ENCODE measurements at regions not wholly inside any gene's neighbourhood (a gene's known extent, or its start where the extent isn't known, plus 50 kb on each side); places are given as distances from the start of the nearest gene placed in this dataset.
"Not testable (repeated sequence)": the region's sequence is repeated elsewhere in the genome, so short reads cannot be mapped to it uniquely, and the experiment has no call there.

GRCh38 chr5:108521841-108522506, 140.1 kb upstream of the FBXL17 start:
- Mint-ChIP-seq H3K36me3 (peaks cover 0 to 6% of the 10 kb centered on the region in 2 donors), H3K27me3 (peaks cover 0 to 5% of the 10 kb centered on the region in 2 donors), H3K9me3 (peaks cover 6% of the 10 kb centered on the region in 2 donors), H3K4me1 (peaks cover 13 to 24% of the 10 kb centered on the region in 2 donors), H3K27ac (no peak overlapping the region), H3K4me3 (no peak overlapping the region)
- DNase-seq (no peak), ATAC-seq (replicated peaks) (peak; percentile 63 to 69)

- peaks cover 1 to 3% of the 10 kb centered on the region in 2 donors for H3K9me3 Mint-ChIP-seq
- no peaks in the 10 kb centered on the region for H3K27me3 Mint-ChIP-seq
- peaks cover 13 to 24% of the 10 kb centered on the region in 2 donors for H3K4me1 Mint-ChIP-seq
- ATAC-seq (replicated peaks) (peak; percentile 85 to 90), DNase-seq (no peak)
- peaks cover 0 to under 1% of the 10 kb centered on the region in 2 donors for H3K36me3 Mint-ChIP-seq
- H3K4me3 Mint-ChIP-seq, result peak overlapping the region in 1 of 2 donors; percentile 5
- H3K27ac Mint-ChIP-seq, result no peak overlapping the region
Observed at GRCh38 chr5:108521011-108521700, 139.3 kb upstream of the FBXL17 start.

GRCh38 chr5:108516785-108517184, 134.9 kb upstream of the FBXL17 start:
- ATAC-seq (replicated peaks) (no peak), DNase-seq (no peak)
- no peak overlapping the region for H3K4me3 Mint-ChIP-seq
- no peaks in the 10 kb centered on the region for H3K9me3 Mint-ChIP-seq
- no peaks in the 10 kb centered on the region for H3K36me3 Mint-ChIP-seq
- H3K27me3 Mint-ChIP-seq, result peaks cover 4 to 9% of the 10 kb centered on the region in 2 donors
- peaks cover 5% of the 10 kb centered on the region in 2 donors for H3K4me1 Mint-ChIP-seq
- H3K27ac Mint-ChIP-seq, result no peak overlapping the region

GRCh38 chr5:108515517-108516105, 133.7 kb upstream of the FBXL17 start:
- ATAC-seq (replicated peaks) (no peak), DNase-seq (no peak)
- no peak overlapping the region for H3K4me3 Mint-ChIP-seq
- no peaks in the 10 kb centered on the region for H3K9me3 Mint-ChIP-seq
- H3K27ac Mint-ChIP-seq, result no peak overlapping the region
- H3K4me1 Mint-ChIP-seq, result peaks cover 0 to 2% of the 10 kb centered on the region in 2 donors
- no peaks in the 10 kb centered on the region for H3K36me3 Mint-ChIP-seq
- H3K27me3 Mint-ChIP-seq, result peaks cover 7 to 14% of the 10 kb centered on the region in 2 donors

GRCh38 chr5:108508979-108509378, 127.1 kb upstream of the FBXL17 start:
- Mint-ChIP-seq H3K9me3 (no peaks in the 10 kb centered on the region), H3K36me3 (no peaks in the 10 kb centered on the region), H3K4me1 (no peaks in the 10 kb centered on the region), H3K27ac (no peak overlapping the region), H3K4me3 (no peak overlapping the region), H3K27me3 (peaks cover 25 to 28% of the 10 kb centered on the region in 2 donors)
- DNase-seq (no peak), ATAC-seq (replicated peaks) (no peak)

- Mint-ChIP-seq H3K27ac (no peak overlapping the region), H3K4me1 (no peaks in the 10 kb centered on the region), H3K36me3 (no peaks in the 10 kb centered on the region), H3K9me3 (no peaks in the 10 kb centered on the region), H3K27me3 (peaks cover 25 to 27% of the 10 kb centered on the region in 2 donors), H3K4me3 (no peak overlapping the region)
- DNase-seq, result no peak
- ATAC-seq (replicated peaks), result no peak
Observed at GRCh38 chr5:108507631-108508030, 125.7 kb upstream of the FBXL17 start.

GRCh38 chr5:108505608-108506007, 123.7 kb upstream of the FBXL17 start:
- DNase-seq (no peak), ATAC-seq (replicated peaks) (no peak)
- Mint-ChIP-seq H3K27me3 (peaks cover 15 to 17% of the 10 kb centered on the region in 2 donors), H3K36me3 (no peaks in the 10 kb centered on the region), H3K4me1 (no peaks in the 10 kb centered on the region), H3K4me3 (no peak overlapping the region), H3K9me3 (peaks cover 0 to 4% of the 10 kb centered on the region in 2 donors), H3K27ac (no peak overlapping the region)

- no peak overlapping the region for H3K4me3 Mint-ChIP-seq
Observed at GRCh38 chr5:108504974-108505373, 123.1 kb upstream of the FBXL17 start.

GRCh38 chr5:108503986-108504385, 122.1 kb upstream of the FBXL17 start:
- H3K4me3 Mint-ChIP-seq, result no peak overlapping the region
- peaks cover 7 to 10% of the 10 kb centered on the region in 2 donors for H3K9me3 Mint-ChIP-seq
- peaks cover 16 to 17% of the 10 kb centered on the region in 2 donors for H3K27me3 Mint-ChIP-seq
- H3K4me1 Mint-ChIP-seq, result no peaks in the 10 kb centered on the region
- H3K36me3 Mint-ChIP-seq, result no peaks in the 10 kb centered on the region
- no peak for DNase-seq
- ATAC-seq (replicated peaks), result no peak
- H3K27ac Mint-ChIP-seq, result no peak overlapping the region

More at GRCh38 chr5:108504974-108505373, 123.1 kb upstream of the FBXL17 start:
- Mint-ChIP-seq H3K36me3 (no peaks in the 10 kb centered on the region), H3K27me3 (peaks cover 13 to 17% of the 10 kb centered on the region in 2 donors), H3K4me1 (no peaks in the 10 kb centered on the region), H3K9me3 (peaks cover under 1 to 4% of the 10 kb centered on the region in 2 donors), H3K27ac (no peak overlapping the region)
- peak in 1 of 2 donors; percentile 52 for ATAC-seq (replicated peaks)
- no peak for DNase-seq

- peaks cover 7 to 11% of the 10 kb centered on the region in 2 donors for H3K9me3 Mint-ChIP-seq
- not testable (repeated sequence) for ATAC-seq (replicated peaks); H3K36me3 Mint-ChIP-seq; H3K27ac Mint-ChIP-seq; DNase-seq; H3K4me3 Mint-ChIP-seq; H3K4me1 Mint-ChIP-seq
- peaks cover 10 to 15% of the 10 kb centered on the region in 2 donors for H3K27me3 Mint-ChIP-seq
Observed at GRCh38 chr5:108495615-108496014, 113.7 kb upstream of the FBXL17 start.

GRCh38 chr5:108487951-108488350, 106.1 kb upstream of the FBXL17 start:
- Mint-ChIP-seq H3K4me3 (no peak overlapping the region), H3K4me1 (no peaks in the 10 kb centered on the region), H3K9me3 (peaks cover 4 to 6% of the 10 kb centered on the region in 2 donors), H3K27me3 (peaks cover 17 to 19% of the 10 kb centered on the region in 2 donors), H3K27ac (no peak overlapping the region), H3K36me3 (no peaks in the 10 kb centered on the region)
- DNase-seq (no peak), ATAC-seq (replicated peaks) (no peak)

GRCh38 chr5:108484035-108484434, 102.1 kb upstream of the FBXL17 start:
- H3K4me1 Mint-ChIP-seq, result no peaks in the 10 kb centered on the region
- DNase-seq (no peak), ATAC-seq (replicated peaks) (no peak)
- peaks cover 0 to 2% of the 10 kb centered on the region in 2 donors for H3K9me3 Mint-ChIP-seq
- peaks cover 9 to 18% of the 10 kb centered on the region in 2 donors for H3K27me3 Mint-ChIP-seq
- H3K4me3 Mint-ChIP-seq, result no peak overlapping the region
- no peak overlapping the region for H3K27ac Mint-ChIP-seq
- no peaks in the 10 kb centered on the region for H3K36me3 Mint-ChIP-seq

GRCh38 chr5:108481355-108481931, 99.5 kb upstream of the FBXL17 start:
- no peak overlapping the region for H3K4me3 Mint-ChIP-seq
- no peaks in the 10 kb centered on the region for H3K9me3 Mint-ChIP-seq
- H3K36me3 Mint-ChIP-seq, result no peaks in the 10 kb centered on the region
- H3K4me1 Mint-ChIP-seq, result no peaks in the 10 kb centered on the region
- H3K27ac Mint-ChIP-seq, result no peak overlapping the region
- peak in 1 of 2 donors; percentile 22 for ATAC-seq (replicated peaks)
- peaks cover 5 to 11% of the 10 kb centered on the region in 2 donors for H3K27me3 Mint-ChIP-seq
- DNase-seq, result no peak

GRCh38 chr5:108472237-108472636, 90.3 kb upstream of the FBXL17 start:
- no peak for DNase-seq
- Mint-ChIP-seq H3K27ac (no peak overlapping the region), H3K4me3 (no peak overlapping the region), H3K27me3 (peaks cover 4 to 15% of the 10 kb centered on the region in 2 donors), H3K36me3 (no peaks in the 10 kb centered on the region), H3K9me3 (no peaks in the 10 kb centered on the region), H3K4me1 (no peaks in the 10 kb centered on the region)
- no peak for ATAC-seq (replicated peaks)

Measured in stimulated activated naive B cell treated with anti-CD40 and anti-IgM and Interleukin-4, amounts not matched to agents 10 μg/mL and 1 μg/mL and 100 μg/mL, for 72 hours (primary cell).